PC-3 (cell line): ENCODE measurements at regions not wholly inside any gene's neighbourhood (a gene's known extent, or its start where the extent isn't known, plus 50 kb on each side); places are given as distances from the start of the nearest gene placed in this dataset.
A peak's percentile ranks its signal among the peaks of the same experiment; 100 is the strongest.

Experiments used
- ATAC-seq: fragments of 200-7000 bp; cut with Tn5 transposase; 2 replicates; pipeline ENCODE4 v1.9.1; 2020; ENCODE audit warnings: mild to moderate bottlenecking, moderate library complexity
- BruUV-seq: library from RNA; stranded (reverse); fragments of 400-500 nt; replicated peaks from 2 replicates; lab custom pipeline; 2021; lab: Mats Ljungman, UMichigan
- CTCF ChIA-PET: fragments of 300-600 bp; sonication (Branson Sonifier 250); formaldehyde crosslinking; loops from one replicate; lab custom pipeline; 2022; ENCODE audit warnings: antibody characterized with exemption; lab: Charles Lee
- POLR2A ChIA-PET: fragments of 300-600 bp; sonication (Branson Sonifier 250); formaldehyde crosslinking; loops from one replicate; lab custom pipeline; 2022; ENCODE audit warnings: antibody characterized with exemption; ENCODE audit not compliant: unreplicated experiment; lab: Charles Lee
- DNase-seq: peaks from one replicate; pipeline ENCODE4 v3.0.0-alpha.2; 2015
- H2AFZ ChIP-seq: fragments of 300-600 bp; sonication (generic); 2 replicates; pipeline ENCODE4 v1.6.0; 2016; ENCODE audit warnings: antibody characterized with exemption, low read length
- H3F3A ChIP-seq: fragments of 300-600 bp; sonication (generic); one replicate; pipeline ENCODE4 v1.6.0; 2017; ENCODE audit warnings: antibody characterized with exemption, low read length, control low read depth, mild to moderate bottlenecking; ENCODE audit not compliant: unreplicated experiment
- H3K27ac ChIP-seq: fragments of 300-600 bp; sonication (generic); 2 replicates; pipeline ENCODE4 v1.5.1; 2016; ENCODE audit warnings: mild to moderate bottlenecking, low read length
- H3K27me3 ChIP-seq: fragments of 300-600 bp; sonication (generic); 2 replicates; pipeline ENCODE4 v1.6.1; 2016; ENCODE audit warnings: low read length, mixed read lengths
- H3K36me3 ChIP-seq: fragments of 300-600 bp; sonication (generic); 2 replicates; pipeline ENCODE4 v1.6.1; 2016; ENCODE audit warnings: low read depth, mixed run types, low read length, mixed read lengths
- H3K4me1 ChIP-seq: fragments of 300-600 bp; sonication (generic); 2 replicates; pipeline ENCODE4 v1.5.1; 2016; ENCODE audit warnings: low read length; ENCODE audit not compliant: insufficient read depth
- H3K4me2 ChIP-seq: fragments of 300-600 bp; sonication (generic); 2 replicates; pipeline ENCODE4 v1.6.0; 2016; ENCODE audit warnings: low read length
- H3K4me3 ChIP-seq: fragments of 300-600 bp; sonication (generic); 2 replicates; pipeline ENCODE4 v1.5.1; 2016; ENCODE audit warnings: mild to moderate bottlenecking, low read length, mixed read lengths
- H3K79me2 ChIP-seq: fragments of 300-600 bp; sonication (generic); 2 replicates; pipeline ENCODE4 v1.6.1; 2017; ENCODE audit warnings: low read length, mixed read lengths
- H3K9ac ChIP-seq: fragments of 300-600 bp; sonication (generic); 2 replicates; pipeline ENCODE4 v1.6.0; 2016; ENCODE audit warnings: mild to moderate bottlenecking, low read length
- H3K9me2 ChIP-seq: fragments of 300-600 bp; sonication (generic); replicated peaks from 2 replicates; pipeline ENCODE4 v1.6.1; 2016; ENCODE audit warnings: mixed run types, low read length, mixed read lengths
- H3K9me3 ChIP-seq: fragments of 300-600 bp; sonication (generic); 2 replicates; pipeline ENCODE4 v1.6.1; 2016; ENCODE audit warnings: low read length, mixed read lengths
- H4K20me1 ChIP-seq: fragments of 300-600 bp; sonication (generic); 2 replicates; pipeline ENCODE4 v1.6.1; 2016; ENCODE audit warnings: low read length, mixed read lengths
- CTCF ChIP-seq: fragments of 300-600 bp; sonication (generic); conservative IDR thresholded peaks from 2 replicates; pipeline ENCODE4 v1.5.1; 2017; ENCODE audit warnings: antibody characterized with exemption, low read depth, mild to moderate bottlenecking, low read length
- EZH2 ChIP-seq: fragments of 300-600 bp; sonication (generic); IDR thresholded peaks from one replicate; pipeline ENCODE4 v1.6.1; 2017; ENCODE audit warnings: antibody characterized with exemption, mild to moderate bottlenecking, low read length; ENCODE audit not compliant: unreplicated experiment
- EZH2phosphoT487 ChIP-seq: fragments of 300-600 bp; sonication (generic); IDR thresholded peaks from 2 replicates; pipeline ENCODE4 v1.6.1; 2018; ENCODE audit warnings: mild to moderate bottlenecking, antibody characterized with exemption, low read length, borderline replicate concordance
- intact Hi-C: fragments of 100-400 bp; cut with micrococcal nuclease; formaldehyde crosslinking; loops from 2 replicates; pipeline ENCODE4 v1.9.0; 2023

GRCh38 chr5:94072116-94072515 lies 330.7 kb upstream of the POU5F2 start:
- no peak overlapping the region for H2AFZ ChIP-seq
- no peak overlapping the region for H3K27ac ChIP-seq
- H3K4me1 ChIP-seq = no peaks in the 10 kb centered on the region
- H3K9ac ChIP-seq = no peak overlapping the region
- peaks cover 5% of the 10 kb centered on the region for H3F3A ChIP-seq
- H3K27me3 ChIP-seq = no peaks in the 10 kb centered on the region
- no peak overlapping the region for H3K4me3 ChIP-seq
- intact Hi-C loops = no loop called here
- no peak overlapping the region for H3K4me2 ChIP-seq
- H3K36me3 ChIP-seq = no peaks in the 10 kb centered on the region
- no peaks in the 10 kb centered on the region for H3K9me2 ChIP-seq
- no peak for DNase-seq
- no TSS peak for BruUV-seq
- CTCF ChIA-PET = no interaction called here
- TF ChIP-seq EZH2phosphoT487 (no peak), EZH2 (no peak), CTCF (no peak)
- no peaks in the 10 kb centered on the region for H3K9me3 ChIP-seq
- ATAC-seq = no peak
- no peaks in the 10 kb centered on the region for H3K79me2 ChIP-seq
- H4K20me1 ChIP-seq = no peaks in the 10 kb centered on the region
- POLR2A ChIA-PET = no interaction called here

- Histone ChIP-seq H3K9ac (no peak overlapping the region), H3K36me3 (no peaks in the 10 kb centered on the region; the same call in 1 of the 2 replicates), H3K9me2 (no peaks in the 10 kb centered on the region), H3K4me1 (peaks cover 12% of the 10 kb centered on the region; the same call in 1 of the 2 replicates), H3K27me3 (no peaks in the 10 kb centered on the region), H3K4me3 (peak overlapping the region; percentile 12), H3K9me3 (no peaks in the 10 kb centered on the region), H2AFZ (no peak overlapping the region), H3F3A (peaks cover 10% of the 10 kb centered on the region), H3K79me2 (peaks cover 26% of the 10 kb centered on the region), H3K27ac (peak overlapping the region; percentile 77), H4K20me1 (no peaks in the 10 kb centered on the region), H3K4me2 (peak overlapping the region; percentile 34)
- BruUV-seq = no TSS peak
- intact Hi-C loops = no loop called here
- ATAC-seq = peak; percentile 82
- no peak for TF ChIP-seq CTCF
- no peak for TF ChIP-seq EZH2
- no peak for TF ChIP-seq EZH2phosphoT487
- CTCF ChIA-PET = no interaction called here
- peak; percentile 66 for DNase-seq
- POLR2A ChIA-PET = no interaction called here
Observed at GRCh38 chr5:94066437-94067207, 325.2 kb upstream of the POU5F2 start.

- no peaks in the 10 kb centered on the region for H3K9me3 ChIP-seq
- no peaks in the 10 kb centered on the region; the same call in 1 of the 2 replicates for H3K36me3 ChIP-seq
- H4K20me1 ChIP-seq = no peaks in the 10 kb centered on the region
- no peak overlapping the region for H3K4me3 ChIP-seq
- no peak overlapping the region for H2AFZ ChIP-seq
- CTCF ChIA-PET = no interaction called here
- BruUV-seq = no TSS peak
- H3F3A ChIP-seq = peaks cover 10% of the 10 kb centered on the region
- peaks cover 26% of the 10 kb centered on the region for H3K79me2 ChIP-seq
- intact Hi-C loops = no loop called here
- no peak for TF ChIP-seq EZH2
- no peak for TF ChIP-seq CTCF
- TF ChIP-seq EZH2phosphoT487 = no peak
- H3K27ac ChIP-seq = no peak overlapping the region
- no peak overlapping the region for H3K9ac ChIP-seq
- no peaks in the 10 kb centered on the region for H3K9me2 ChIP-seq
- H3K4me2 ChIP-seq = no peak overlapping the region
- no peaks in the 10 kb centered on the region for H3K27me3 ChIP-seq
- DNase-seq = no peak
- H3K4me1 ChIP-seq = peaks cover 12% of the 10 kb centered on the region; the same call in 1 of the 2 replicates
- ATAC-seq = no peak
- POLR2A ChIA-PET = no interaction called here
Observed at GRCh38 chr5:94064025-94064424, 322.6 kb upstream of the POU5F2 start.
